ENCODE measurements at regions not wholly inside any gene's neighbourhood (a gene's known extent, or its start where the extent isn't known, plus 50 kb on each side); places are given as distances from the start of the nearest gene placed in this dataset.
A peak's percentile ranks its signal among the peaks of the same experiment; 100 is the strongest.

DNA sequence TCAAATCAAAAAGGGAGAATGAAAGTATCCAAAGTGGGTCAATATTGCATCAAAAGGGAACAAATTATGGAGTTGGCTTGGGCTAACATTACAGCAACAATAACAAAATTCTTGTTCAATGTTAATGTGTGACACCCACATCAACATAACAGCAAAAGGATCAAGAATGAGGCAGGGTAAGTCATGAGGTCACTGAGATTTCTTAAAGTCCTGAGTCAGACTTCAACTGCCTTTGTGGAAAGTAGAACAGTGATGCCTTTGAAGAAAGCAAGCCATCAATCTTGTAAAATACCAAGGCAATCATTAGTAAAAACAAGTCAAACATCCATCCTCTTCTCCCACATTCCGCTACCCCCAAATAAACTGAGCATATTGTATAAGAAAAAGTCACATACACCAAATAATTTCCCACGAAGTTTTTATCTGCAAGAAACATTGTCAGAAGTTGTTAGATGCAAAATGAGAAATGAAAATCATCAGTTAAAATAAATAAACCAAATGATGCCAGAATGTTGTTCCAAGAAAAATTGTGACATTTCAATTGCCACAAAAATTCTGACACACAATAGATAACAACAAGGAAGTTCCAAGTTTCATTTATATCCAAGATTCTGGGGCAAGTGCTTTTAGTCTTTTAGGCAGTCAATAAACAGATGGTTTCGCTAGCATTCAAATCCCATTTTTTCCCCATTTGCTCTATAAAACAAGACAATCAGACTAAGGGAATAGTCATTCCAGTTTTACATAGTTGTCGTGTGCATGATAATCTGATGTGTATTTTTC, 216.1 kb upstream of the SETBP1 start:
- dilution Hi-C loops (cut with MboI; ENCODE audit: extremely low pct_ligation_motif_present, low sequenced_read_pairs): no loop called here
- no peaks in the 10 kb centered on the region for H3K9me3 ChIP-seq (ENCODE audit: control insufficient read depth, low read depth, low read length)
- no peak overlapping the region for H3K27ac ChIP-seq (ENCODE audit: control insufficient read depth, insufficient read depth, low read length)
- TF ChIP-seq EZH2 (IDR thresholded peaks at IDR 0.05; ENCODE audit: low read length): no peak
- TF ChIP-seq, protein P1, sequence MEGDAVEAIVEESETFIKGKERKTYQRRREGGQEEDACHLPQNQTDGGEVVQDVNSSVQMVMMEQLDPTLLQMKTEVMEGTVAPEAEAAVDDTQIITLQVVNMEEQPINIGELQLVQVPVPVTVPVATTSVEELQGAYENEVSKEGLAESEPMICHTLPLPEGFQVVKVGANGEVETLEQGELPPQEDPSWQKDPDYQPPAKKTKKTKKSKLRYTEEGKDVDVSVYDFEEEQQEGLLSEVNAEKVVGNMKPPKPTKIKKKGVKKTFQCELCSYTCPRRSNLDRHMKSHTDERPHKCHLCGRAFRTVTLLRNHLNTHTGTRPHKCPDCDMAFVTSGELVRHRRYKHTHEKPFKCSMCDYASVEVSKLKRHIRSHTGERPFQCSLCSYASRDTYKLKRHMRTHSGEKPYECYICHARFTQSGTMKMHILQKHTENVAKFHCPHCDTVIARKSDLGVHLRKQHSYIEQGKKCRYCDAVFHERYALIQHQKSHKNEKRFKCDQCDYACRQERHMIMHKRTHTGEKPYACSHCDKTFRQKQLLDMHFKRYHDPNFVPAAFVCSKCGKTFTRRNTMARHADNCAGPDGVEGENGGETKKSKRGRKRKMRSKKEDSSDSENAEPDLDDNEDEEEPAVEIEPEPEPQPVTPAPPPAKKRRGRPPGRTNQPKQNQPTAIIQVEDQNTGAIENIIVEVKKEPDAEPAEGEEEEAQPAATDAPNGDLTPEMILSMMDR (optimal IDR thresholded peaks at IDR 0.05 in 1 of 3, IDR thresholded peaks at IDR 0.05 in 1 of 3, conservative IDR thresholded peaks at IDR 0.05 in 1 of 3; ENCODE audit: extremely low read depth in 1 of 3, insufficient read depth in 2 of 3, low read length in 3 of 3): no peak
- no peak overlapping the region for H3K4me3 ChIP-seq (ENCODE audit: control insufficient read depth in 2 of 3, extremely low read depth in 1 of 3, insufficient read depth in 2 of 3, low read depth in 1 of 3, low read length in 3 of 3)
- H3K4me1 ChIP-seq (ENCODE audit: control insufficient read depth, extremely low read depth, insufficient read depth, low read length): no peaks in the 10 kb centered on the region
- H3K27me3 ChIP-seq (ENCODE audit: control insufficient read depth, extremely low read depth, insufficient read depth, low read length): no peaks in the 10 kb centered on the region
- no peak overlapping the region for H3K9ac ChIP-seq (ENCODE audit: control insufficient read depth, extremely low read depth, insufficient read depth, low read length)
- H2AFZ ChIP-seq (ENCODE audit: control insufficient read depth, low read length): no peak overlapping the region
- DNase-seq (ENCODE audit: low read depth, low spot score) (no peak), FAIRE-seq (peak; percentile 74)
- no peaks in the 10 kb centered on the region for H4K20me1 ChIP-seq (ENCODE audit: control insufficient read depth, extremely low read depth, insufficient read depth, low read length)
- H3K4me2 ChIP-seq (ENCODE audit: control insufficient read depth, extremely low read depth, insufficient read depth, low read depth, low read length): no peak overlapping the region
- H3K36me3 ChIP-seq (ENCODE audit: control insufficient read depth in 2 of 2, extremely low read depth in 1 of 2, insufficient read depth in 2 of 2, low read length in 2 of 2): no peaks in the 10 kb centered on the region
- no peaks in the 10 kb centered on the region for H3K9me1 ChIP-seq (ENCODE audit: control insufficient read depth, extremely low read depth, insufficient read depth, low read length)
- no peaks in the 10 kb centered on the region for H3K79me2 ChIP-seq (ENCODE audit: control insufficient read depth, insufficient read depth, low read length)

DNA sequence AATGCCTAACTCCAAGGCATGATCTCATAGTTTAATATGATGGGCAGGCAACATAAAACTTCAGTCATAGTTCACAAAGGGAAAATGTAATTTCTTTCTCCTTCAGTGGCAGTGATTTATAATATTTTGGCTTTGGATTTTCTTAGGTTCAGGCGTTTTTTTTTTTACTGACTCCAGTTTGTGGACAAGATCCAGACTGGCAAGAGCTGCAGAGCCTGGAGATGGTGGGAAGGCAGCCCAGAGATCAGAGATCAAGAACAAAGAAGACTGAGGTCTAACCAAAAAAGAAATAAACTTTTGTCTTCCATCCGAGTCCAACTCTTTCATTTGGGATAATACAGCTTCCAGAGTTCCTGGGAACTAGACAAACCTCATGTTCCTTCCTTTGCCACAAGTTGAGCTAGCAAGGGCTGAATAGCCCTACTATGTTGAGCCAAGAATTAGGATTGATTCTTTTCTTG, 215.3 kb upstream of the SETBP1 start:
- no peak overlapping the region for H3K27ac ChIP-seq (ENCODE audit: control insufficient read depth, insufficient read depth, low read length)

More for the DNA sequence above, 215.3 kb upstream of the SETBP1 start:
- H3K36me3 ChIP-seq (ENCODE audit: control insufficient read depth in 2 of 2, extremely low read depth in 1 of 2, insufficient read depth in 2 of 2, low read length in 2 of 2): no peaks in the 10 kb centered on the region
- dilution Hi-C loops (cut with MboI; ENCODE audit: extremely low pct_ligation_motif_present, low sequenced_read_pairs): no loop called here
- no peaks in the 10 kb centered on the region for H3K79me2 ChIP-seq (ENCODE audit: control insufficient read depth, insufficient read depth, low read length)
- no peaks in the 10 kb centered on the region for H3K9me3 ChIP-seq (ENCODE audit: control insufficient read depth, low read depth, low read length)
- H3K27me3 ChIP-seq (ENCODE audit: control insufficient read depth, extremely low read depth, insufficient read depth, low read length): no peaks in the 10 kb centered on the region
- FAIRE-seq (no peak), DNase-seq (ENCODE audit: low read depth, low spot score) (no peak)
- H3K9me1 ChIP-seq (ENCODE audit: control insufficient read depth, extremely low read depth, insufficient read depth, low read length): no peaks in the 10 kb centered on the region
- no peak for TF ChIP-seq EZH2 (IDR thresholded peaks at IDR 0.05; ENCODE audit: low read length)
- TF ChIP-seq, protein P1 (optimal IDR thresholded peaks at IDR 0.05 in 1 of 3, IDR thresholded peaks at IDR 0.05 in 1 of 3, conservative IDR thresholded peaks at IDR 0.05 in 1 of 3; ENCODE audit: extremely low read depth in 1 of 3, insufficient read depth in 2 of 3, low read length in 3 of 3): no peak
- no peak overlapping the region for H3K9ac ChIP-seq (ENCODE audit: control insufficient read depth, extremely low read depth, insufficient read depth, low read length)
- no peaks in the 10 kb centered on the region for H3K4me1 ChIP-seq (ENCODE audit: control insufficient read depth, extremely low read depth, insufficient read depth, low read length)
- H3K4me3 ChIP-seq (ENCODE audit: control insufficient read depth in 2 of 3, extremely low read depth in 1 of 3, insufficient read depth in 2 of 3, low read depth in 1 of 3, low read length in 3 of 3): no peak overlapping the region
- no peak overlapping the region for H3K4me2 ChIP-seq (ENCODE audit: control insufficient read depth, extremely low read depth, insufficient read depth, low read depth, low read length)
- no peaks in the 10 kb centered on the region for H4K20me1 ChIP-seq (ENCODE audit: control insufficient read depth, extremely low read depth, insufficient read depth, low read length)
- H2AFZ ChIP-seq (ENCODE audit: control insufficient read depth, low read length): no peak overlapping the region

All from keratinocyte (primary cell).